D721Med (cell line): ENCODE measurements at regions not wholly inside any gene's neighbourhood (a gene's known extent, or its start where the extent isn't known, plus 50 kb on each side); places are given as distances from the start of the nearest gene placed in this dataset.
"Not testable (repeated sequence)": the region's sequence is repeated elsewhere in the genome, so short reads cannot be mapped to it uniquely, and the experiment has no call there.

Source experiments
- DNase-seq: peaks from one replicate; pipeline ENCODE4 v3.0.0; 2011; ENCODE audit warnings: low spot score; ENCODE audit not compliant: insufficient read length
- FAIRE-seq: peaks from 2 replicates; lab custom pipeline; 2011; peaks lifted over from hg19 to GRCh38; lab: Jason Lieb, UNC
- TF ChIP-seq, protein P1 (sequence below): IDR thresholded peaks from 2 replicates; pipeline ENCODE4 v1.5.1; 2012; ENCODE audit warnings: mild to moderate bottlenecking, control low read depth; ENCODE audit not compliant: insufficient read depth; ENCODE audit errors: missing control alignments

DNA sequence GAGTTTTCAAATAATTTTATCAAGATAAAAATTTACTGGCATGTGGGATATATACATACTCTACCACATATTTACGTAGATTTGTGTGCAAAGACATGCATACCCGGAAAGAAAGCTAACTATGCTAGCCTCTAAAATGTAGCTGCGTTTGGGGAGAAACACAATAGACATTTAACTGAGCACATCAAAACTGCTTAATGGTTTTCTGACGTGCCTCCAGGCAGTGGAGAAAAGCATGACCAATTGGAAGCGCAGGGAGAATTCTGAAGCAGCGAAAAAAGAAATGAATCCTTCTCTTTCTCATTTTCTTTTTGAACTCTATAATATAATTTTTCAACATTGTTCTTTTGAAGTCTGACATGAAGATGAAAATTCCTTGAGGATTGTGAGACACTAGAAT lies 60.3 kb upstream of the LYZL1 start:
- DNase-seq (no peak), FAIRE-seq (no peak)
- TF ChIP-seq, protein P1, sequence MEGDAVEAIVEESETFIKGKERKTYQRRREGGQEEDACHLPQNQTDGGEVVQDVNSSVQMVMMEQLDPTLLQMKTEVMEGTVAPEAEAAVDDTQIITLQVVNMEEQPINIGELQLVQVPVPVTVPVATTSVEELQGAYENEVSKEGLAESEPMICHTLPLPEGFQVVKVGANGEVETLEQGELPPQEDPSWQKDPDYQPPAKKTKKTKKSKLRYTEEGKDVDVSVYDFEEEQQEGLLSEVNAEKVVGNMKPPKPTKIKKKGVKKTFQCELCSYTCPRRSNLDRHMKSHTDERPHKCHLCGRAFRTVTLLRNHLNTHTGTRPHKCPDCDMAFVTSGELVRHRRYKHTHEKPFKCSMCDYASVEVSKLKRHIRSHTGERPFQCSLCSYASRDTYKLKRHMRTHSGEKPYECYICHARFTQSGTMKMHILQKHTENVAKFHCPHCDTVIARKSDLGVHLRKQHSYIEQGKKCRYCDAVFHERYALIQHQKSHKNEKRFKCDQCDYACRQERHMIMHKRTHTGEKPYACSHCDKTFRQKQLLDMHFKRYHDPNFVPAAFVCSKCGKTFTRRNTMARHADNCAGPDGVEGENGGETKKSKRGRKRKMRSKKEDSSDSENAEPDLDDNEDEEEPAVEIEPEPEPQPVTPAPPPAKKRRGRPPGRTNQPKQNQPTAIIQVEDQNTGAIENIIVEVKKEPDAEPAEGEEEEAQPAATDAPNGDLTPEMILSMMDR = no peak

DNA sequence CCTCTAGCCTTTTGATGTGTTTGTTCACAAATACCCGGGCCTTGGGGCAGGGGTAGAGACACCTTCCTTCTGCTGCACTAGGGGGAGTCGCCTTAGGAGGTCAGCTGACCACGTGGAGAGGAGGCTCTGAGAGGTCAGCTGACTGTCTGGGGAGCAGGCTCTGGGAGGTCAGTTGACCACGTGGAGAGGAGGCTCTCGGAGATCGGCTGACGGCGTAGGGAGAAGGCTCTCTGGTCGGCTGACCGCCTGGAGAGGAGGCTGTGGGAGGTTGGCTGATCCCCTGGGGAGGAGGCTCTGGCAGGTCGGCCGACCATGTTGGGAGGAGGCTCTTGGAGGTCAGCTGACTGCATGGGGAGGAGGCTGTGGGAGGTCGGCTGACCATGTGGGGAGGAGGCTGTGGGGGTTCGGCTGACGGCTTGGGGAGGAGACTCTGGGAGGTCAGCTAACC lies 59.6 kb upstream of the LYZL1 start:
- no peak for DNase-seq
- no peak for FAIRE-seq
- TF ChIP-seq, protein P1 = no peak

DNA sequence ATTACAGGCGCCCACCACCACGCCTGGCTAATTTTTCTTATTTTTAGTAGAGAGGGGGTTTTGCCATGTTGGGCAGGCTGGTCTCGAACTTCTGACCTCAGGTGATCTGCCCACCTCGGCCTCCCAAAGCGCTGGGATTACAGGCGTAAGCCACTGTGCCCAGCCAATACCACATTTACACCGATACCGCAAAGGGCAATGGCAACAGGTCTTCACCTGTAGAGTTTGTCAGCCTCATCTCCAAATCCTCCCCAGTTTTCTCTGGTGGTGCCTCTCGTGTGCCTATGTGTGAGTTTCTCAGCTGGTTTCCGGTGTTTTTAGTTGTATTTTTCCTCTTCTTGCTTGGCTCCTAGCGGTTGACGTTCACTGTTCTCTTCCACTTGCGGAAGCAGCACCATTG lies 52.0 kb upstream of the LYZL1 start:
- DNase-seq, FAIRE-seq: not testable (repeated sequence)

DNA sequence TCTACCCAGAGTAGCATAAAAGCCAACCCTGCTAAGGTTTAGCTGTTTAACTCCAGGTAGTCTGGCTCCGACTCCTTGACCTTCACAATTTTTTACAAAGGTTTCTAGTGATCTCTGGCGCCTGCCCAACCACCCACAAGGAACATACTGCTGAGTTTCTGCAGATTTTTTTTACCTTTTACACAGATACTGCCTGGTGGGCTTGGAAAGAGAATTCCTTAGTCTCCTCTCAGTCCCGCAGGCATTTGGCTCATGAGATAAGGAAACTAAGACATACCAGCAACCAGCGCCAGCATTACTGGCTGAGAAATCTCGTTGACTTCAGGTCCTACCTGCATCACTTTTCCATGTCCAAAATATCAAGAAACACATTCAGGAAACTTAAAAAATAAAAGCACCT lies 51.1 kb upstream of the LYZL1 start:
- FAIRE-seq (no peak), DNase-seq (no peak)
- TF ChIP-seq, protein P1 = no peak

DNA sequence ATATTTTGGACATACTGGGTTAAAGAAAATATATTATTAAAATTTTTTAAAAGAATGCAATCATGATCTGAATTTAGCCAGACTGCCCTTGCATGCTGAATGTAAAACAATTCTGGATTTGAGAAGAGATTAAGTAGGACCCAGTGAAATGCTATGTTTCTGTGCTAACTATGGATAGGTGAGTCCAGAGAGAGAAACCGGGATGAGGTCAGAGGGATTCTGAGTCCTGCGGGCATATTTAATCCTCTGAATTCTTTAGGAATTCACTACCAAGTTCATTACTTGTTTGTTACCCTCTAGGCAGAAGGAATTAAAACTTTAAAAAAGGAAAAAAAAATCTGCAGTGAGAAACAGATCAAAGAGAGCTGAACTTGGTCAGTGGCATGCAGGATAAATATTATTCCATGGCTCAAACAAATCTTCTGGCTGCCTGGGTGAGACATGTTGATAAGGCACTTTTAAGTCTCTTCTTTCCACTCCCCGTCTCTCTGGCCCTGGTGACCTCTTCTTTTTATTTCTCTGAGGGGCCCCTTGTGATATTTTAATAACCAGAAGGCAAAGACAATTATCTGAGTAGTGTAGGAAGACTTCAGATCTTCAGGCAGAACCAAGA lies 50.2 kb upstream of the LYZL1 start:
- DNase-seq = no peak
- TF ChIP-seq, protein P1 = no peak
- FAIRE-seq = no peak
